Gastroesophageal sphincter (tissue), 4 donors: ENCODE measurements at regions not wholly inside any gene's neighbourhood (a gene's known extent, or its start where the extent isn't known, plus 50 kb on each side); places are given as distances from the start of the nearest gene placed in this dataset.

Experiments
- ATAC-seq: fragments of 150-250 bp; one replicate; pipeline ENCODE4 v1.9.1; 2016; ENCODE audit warnings: mild to moderate bottlenecking, moderate library complexity
- H3K27ac ChIP-seq, 4 donors: fragments of 200-600 bp; sonication (generic) in 3 of 4; 1 replicate in 3 of 4; 2 replicates in 1 of 4; pipeline ENCODE4 v1.5.1; 2016 to 2019
- H3K27me3 ChIP-seq: fragments of 200-600 bp; sonication (generic); one replicate; pipeline ENCODE4 v1.5.1; 2019
- H3K36me3 ChIP-seq, 2 donors: fragments of 200-600 bp; sonication (generic); one replicate each; pipeline ENCODE4 v1.5.1; 2019; ENCODE audit warnings: control low read depth in 1 of 2
- H3K4me1 ChIP-seq, 3 donors: fragments of 200-600 bp; sonication (generic); 1 replicate in 2 of 3; 2 replicates in 1 of 3; pipeline ENCODE4 v1.5.1; 2016 to 2019; ENCODE audit warnings: control low read depth in 2 of 3
- H3K4me3 ChIP-seq, 2 donors: fragments of 200-600 bp; sonication (generic); one replicate each; pipeline ENCODE4 v1.5.1; 2019; ENCODE audit warnings: mild to moderate bottlenecking in 1 of 2, moderate library complexity in 1 of 2
- H3K9me3 ChIP-seq, 3 donors: fragments of 200-600 bp; sonication (generic); one replicate each; pipeline ENCODE4 v1.5.1; 2017 to 2019; ENCODE audit warnings: control low read depth in 2 of 3
- EP300 ChIP-seq: sonication (generic); formaldehyde crosslinking; IDR thresholded peaks from one replicate; pipeline ENCODE4 v1.6.1; 2017; ENCODE audit warnings: antibody characterized with exemption, mild to moderate bottlenecking
- POLR2A ChIP-seq, 2 donors: fragments of 450-650 bp; IDR thresholded peaks; one replicate each; pipeline ENCODE4 v1.6.1; 2017; ENCODE audit warnings: antibody characterized with exemption in 2 of 2, mild to moderate bottlenecking in 2 of 2, moderate library complexity in 1 of 2
- POLR2AphosphoS5 ChIP-seq: sonication (generic); formaldehyde crosslinking; IDR thresholded peaks from one replicate; pipeline ENCODE4 v1.6.1; 2017; ENCODE audit warnings: antibody characterized with exemption
- WGBS, 2 donors: methylation state at CpG; one replicate each; pipeline ENCODE4 v1.1.5; 2018; ENCODE audit warnings: low coverage in 1 of 2; 5-methylcytosine and 5-hydroxymethylcytosine counted together
- TF ChIP-seq, protein P1 (sequence below), 4 experiments: fragments of 200-600 bp in 2 of 4; fragments of 450-650 bp in 2 of 4; sonication (generic) in 1 of 4; IDR thresholded peaks; one replicate each; pipeline ENCODE4 v1.5.1; 2017 to 2019; ENCODE audit warnings: antibody characterized with exemption in 4 of 4, mild to moderate bottlenecking in 2 of 4, moderate library complexity in 2 of 4

DNA sequence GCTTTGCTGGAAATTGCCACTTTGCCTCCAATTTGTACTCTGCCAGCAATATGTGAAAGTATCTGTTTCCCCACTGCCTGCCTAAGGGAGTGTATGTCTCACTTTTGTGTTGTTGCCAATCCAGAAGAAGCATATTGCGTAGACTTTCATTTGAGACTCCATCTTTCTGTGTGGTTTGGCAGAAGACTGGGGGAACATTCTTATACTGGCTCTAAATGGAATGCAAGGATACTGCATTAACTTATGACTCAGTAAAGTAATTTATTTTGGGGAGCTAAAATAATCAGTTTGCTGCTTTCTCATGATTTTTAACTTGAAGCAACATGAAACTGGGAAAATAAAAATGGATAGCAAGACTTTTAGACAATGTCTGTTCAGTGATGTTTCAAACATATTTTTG is 107.7 kb upstream of the TMPRSS2 start:
- Histone ChIP-seq H3K27me3 (no peaks in the 10 kb centered on the region), H3K4me1 (peaks cover 0 to 43% (median 26%) of the 10 kb centered on the region in 3 donors), H3K9me3 (no peaks in the 10 kb centered on the region), H3K27ac (peak overlapping the region in 3 of 4 donors; percentile 64 to 81 (median 70)), H3K36me3 (no peaks in the 10 kb centered on the region), H3K4me3 (no peak overlapping the region)
- no peak for ATAC-seq
- no peak for TF ChIP-seq EP300
- peak; percentile 72 for TF ChIP-seq POLR2AphosphoS5
- 40 to 86% methylated on average over 1 of the region's 1 CpG for WGBS, 2 donors

DNA sequence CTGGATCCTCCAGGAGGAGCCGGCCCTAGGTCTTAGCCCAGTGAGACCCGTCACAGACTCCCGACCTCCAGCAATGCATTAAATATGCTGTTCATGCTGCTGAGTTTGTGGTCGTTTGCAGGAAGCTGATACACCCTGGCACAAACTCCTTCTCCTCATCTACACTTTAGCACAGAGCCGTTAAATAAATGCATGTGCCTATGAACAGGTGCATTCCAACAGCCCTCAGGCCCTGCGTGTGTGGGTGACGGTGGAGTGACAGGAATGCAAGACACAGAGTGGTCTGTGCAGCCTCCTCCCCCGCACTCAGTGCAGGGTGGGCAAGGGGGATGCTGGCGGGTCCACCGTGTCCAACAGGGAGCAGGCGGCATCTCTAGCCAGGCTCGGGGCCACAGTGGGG is 106.6 kb upstream of the TMPRSS2 start:
- TF ChIP-seq, protein P1, sequence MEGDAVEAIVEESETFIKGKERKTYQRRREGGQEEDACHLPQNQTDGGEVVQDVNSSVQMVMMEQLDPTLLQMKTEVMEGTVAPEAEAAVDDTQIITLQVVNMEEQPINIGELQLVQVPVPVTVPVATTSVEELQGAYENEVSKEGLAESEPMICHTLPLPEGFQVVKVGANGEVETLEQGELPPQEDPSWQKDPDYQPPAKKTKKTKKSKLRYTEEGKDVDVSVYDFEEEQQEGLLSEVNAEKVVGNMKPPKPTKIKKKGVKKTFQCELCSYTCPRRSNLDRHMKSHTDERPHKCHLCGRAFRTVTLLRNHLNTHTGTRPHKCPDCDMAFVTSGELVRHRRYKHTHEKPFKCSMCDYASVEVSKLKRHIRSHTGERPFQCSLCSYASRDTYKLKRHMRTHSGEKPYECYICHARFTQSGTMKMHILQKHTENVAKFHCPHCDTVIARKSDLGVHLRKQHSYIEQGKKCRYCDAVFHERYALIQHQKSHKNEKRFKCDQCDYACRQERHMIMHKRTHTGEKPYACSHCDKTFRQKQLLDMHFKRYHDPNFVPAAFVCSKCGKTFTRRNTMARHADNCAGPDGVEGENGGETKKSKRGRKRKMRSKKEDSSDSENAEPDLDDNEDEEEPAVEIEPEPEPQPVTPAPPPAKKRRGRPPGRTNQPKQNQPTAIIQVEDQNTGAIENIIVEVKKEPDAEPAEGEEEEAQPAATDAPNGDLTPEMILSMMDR (IDR thresholded peaks at IDR 0.05) = no peak
- TF ChIP-seq POLR2AphosphoS5 (no peak), EP300 (no peak), POLR2A (IDR thresholded peaks at IDR 0.05) (no peak)
- ATAC-seq = no peak
- WGBS, 2 donors = 93 to 98% methylated on average over 5 to 8 of the region's 12 CpGs

DNA sequence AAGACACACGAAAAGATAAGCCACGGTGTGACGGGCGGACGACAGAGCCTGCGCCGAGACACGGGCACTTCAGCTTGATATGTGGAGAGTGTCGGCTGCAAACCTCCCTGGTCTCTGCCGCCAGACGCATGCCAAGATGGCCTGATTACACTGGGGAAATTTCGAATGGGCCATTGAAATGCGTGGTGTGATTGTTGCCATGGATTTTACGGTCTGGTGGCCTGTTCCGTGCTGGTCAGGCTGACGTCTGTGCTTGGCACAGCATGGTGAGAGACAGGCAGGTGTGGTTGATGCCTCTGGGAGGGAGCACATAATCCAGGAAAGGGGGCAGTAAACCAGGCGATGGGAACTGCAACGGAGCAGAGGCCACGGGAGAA is 105.6 kb upstream of the TMPRSS2 start:
- Histone ChIP-seq H3K4me1 (peaks cover 0 to 43% (median 26%) of the 10 kb centered on the region in 3 donors), H3K27me3 (peaks cover 17% of the 10 kb centered on the region), H3K9me3 (no peaks in the 10 kb centered on the region), H3K4me3 (no peak overlapping the region), H3K36me3 (no peaks in the 10 kb centered on the region), H3K27ac (peak overlapping the region in 3 of 4 donors; percentile 67 to 76 (median 72))
- TF ChIP-seq POLR2AphosphoS5 (no peak), EP300 (no peak), POLR2A (IDR thresholded peaks at IDR 0.05) (no peak)
- TF ChIP-seq, protein P1 (IDR thresholded peaks at IDR 0.05) = no peak
- ATAC-seq = no peak
- WGBS, 2 donors = 94% methylated on average over 16 of the region's 19 CpGs; no CpG with 5 or more reads in 1 of the 2 donors

More for the DNA sequence above, 106.6 kb upstream of the TMPRSS2 start:
- Histone ChIP-seq H3K4me1 (peaks cover 0 to 43% (median 26%) of the 10 kb centered on the region in 3 donors), H3K36me3 (no peaks in the 10 kb centered on the region), H3K27ac (peak overlapping the region in 2 of 4 donors; percentile 39 to 67), H3K9me3 (no peaks in the 10 kb centered on the region), H3K4me3 (no peak overlapping the region), H3K27me3 (peaks cover 9% of the 10 kb centered on the region)

DNA sequence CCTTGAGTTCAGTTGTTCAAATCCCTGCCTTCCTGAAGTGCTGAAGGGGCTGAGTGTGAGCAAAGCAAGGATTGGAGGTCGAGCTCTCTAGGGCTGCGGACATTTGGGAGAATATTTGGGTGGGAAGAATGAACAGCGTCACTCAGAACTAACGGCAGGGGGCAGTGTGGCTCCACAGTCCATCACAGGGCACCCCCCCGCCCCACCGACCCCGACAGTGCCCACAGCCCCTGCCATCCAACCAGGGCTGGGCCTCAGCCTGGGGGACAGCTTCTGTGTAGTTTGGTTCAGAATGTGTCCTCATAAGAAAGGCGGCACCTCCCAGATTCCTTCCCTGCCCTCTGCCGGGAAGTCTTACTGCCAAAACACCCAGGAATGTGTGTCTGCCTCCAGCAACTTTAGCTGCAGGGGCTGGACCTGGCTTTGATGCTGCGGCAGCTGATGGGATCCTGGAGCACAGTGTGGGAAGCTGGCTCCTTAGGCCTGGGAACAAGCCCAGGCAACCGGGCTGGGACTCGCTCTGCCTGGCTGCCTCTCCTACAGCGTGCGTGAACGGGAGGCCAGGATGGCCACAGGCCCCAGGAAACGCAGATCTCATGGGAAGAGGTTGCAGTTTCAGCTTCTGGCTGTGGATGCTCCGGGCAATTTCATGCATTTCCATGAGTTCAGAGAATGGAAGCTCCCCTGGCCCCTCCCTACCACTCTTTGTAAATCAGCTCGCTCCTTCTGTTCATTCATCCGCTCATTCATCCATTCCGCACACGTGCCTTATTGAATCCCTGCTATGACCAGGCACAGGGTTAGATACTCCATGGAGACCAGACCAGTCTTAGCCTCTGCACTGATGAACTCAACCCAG is 104.9 kb upstream of the TMPRSS2 start:
- Histone ChIP-seq H3K36me3 (no peaks in the 10 kb centered on the region), H3K4me3 (peak overlapping the region in 1 of 2 donors; percentile 14), H3K27me3 (peaks cover 17% of the 10 kb centered on the region), H3K4me1 (peaks cover 0 to 43% (median 26%) of the 10 kb centered on the region in 3 donors), H3K9me3 (no peaks in the 10 kb centered on the region), H3K27ac (peak overlapping the region; percentile 6 to 76 (median 70))
- 60% methylated on average over 1 to 2 of the region's 21 CpGs for WGBS, 2 donors
- ATAC-seq = peak; percentile 94
- TF ChIP-seq POLR2A (IDR thresholded peaks at IDR 0.05) (no peak), POLR2AphosphoS5 (peak; percentile 98)
- TF ChIP-seq, protein P1 (IDR thresholded peaks at IDR 0.05) = peak; percentile 62 to 91 (median 74)

DNA sequence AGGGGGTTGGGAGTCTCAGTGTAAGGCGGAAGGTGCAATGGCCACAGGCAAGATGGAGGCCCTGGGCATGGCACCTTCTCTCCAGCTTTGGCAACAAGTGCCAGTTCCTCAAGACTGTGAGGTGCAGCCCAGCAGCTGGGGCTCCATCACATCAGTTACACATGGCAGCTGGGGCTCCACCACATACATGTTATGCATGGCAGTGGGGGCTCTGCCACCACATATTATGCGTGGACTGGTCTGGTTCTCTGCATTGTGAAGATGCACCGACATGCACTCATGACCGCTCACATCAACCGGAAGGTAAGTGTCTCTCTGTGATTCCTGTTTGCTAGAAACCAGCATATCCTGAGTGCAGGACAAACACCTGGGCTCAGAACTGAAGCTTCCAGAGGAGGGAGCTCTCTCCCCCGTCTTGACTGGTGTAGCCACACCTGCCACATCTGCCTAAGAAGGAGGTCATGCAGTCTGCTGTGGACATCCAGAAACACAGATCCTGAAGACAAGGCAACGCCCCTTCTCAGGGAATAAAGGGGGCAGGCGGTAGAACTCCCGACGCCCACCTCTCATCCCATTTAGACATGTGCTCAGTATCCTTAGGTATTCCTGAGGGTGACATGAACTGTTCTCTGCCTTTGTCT is 104.1 kb upstream of the TMPRSS2 start:
- no peak overlapping the region for H3K4me3 ChIP-seq
- H3K4me1 ChIP-seq = peaks cover 0 to 43% (median 26%) of the 10 kb centered on the region in 3 donors
- peaks cover 17% of the 10 kb centered on the region for H3K27me3 ChIP-seq
- WGBS, 2 donors = 25 to 41% methylated on average over 5 to 10 of the region's 10 CpGs
- H3K36me3 ChIP-seq = no peaks in the 10 kb centered on the region
- H3K9me3 ChIP-seq = no peaks in the 10 kb centered on the region
- no peak for ATAC-seq
- TF ChIP-seq EP300 = no peak
- peak overlapping the region in 3 of 4 donors; percentile 67 to 76 (median 72) for H3K27ac ChIP-seq
